ENCODE measurements at regions not wholly inside any gene's neighbourhood (a gene's known extent, or its start where the extent isn't known, plus 50 kb on each side); places are given as distances from the start of the nearest gene placed in this dataset.
"Not testable (repeated sequence)": the region's sequence is repeated elsewhere in the genome, so short reads cannot be mapped to it uniquely, and the experiment has no call there.

- DNase-seq = no peak
These were observed 1042.1 kb downstream of the TYW1 start for GRCh38 chr7:68038621-68039314.

DNA sequence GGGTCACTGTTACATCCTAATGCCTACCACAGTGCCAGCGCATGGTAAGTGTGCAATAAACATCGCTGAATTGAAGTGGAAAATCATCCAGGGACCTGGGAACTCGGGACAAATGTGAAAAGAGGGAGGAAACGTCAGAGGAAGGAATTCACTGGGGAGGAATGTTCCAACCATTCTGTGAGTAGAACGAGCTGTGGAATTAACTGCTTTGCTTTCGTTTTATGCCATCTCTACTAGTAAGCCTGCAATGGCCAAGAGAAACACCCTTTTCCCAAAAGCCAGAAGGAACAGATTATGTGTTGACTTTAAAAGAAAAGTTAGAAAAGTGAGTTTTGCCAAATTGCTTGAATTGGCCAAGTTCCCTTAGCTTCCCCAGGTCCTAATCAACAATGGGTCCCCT is 1044.9 kb downstream of the TYW1 start:
- no peak for DNase-seq

DNA sequence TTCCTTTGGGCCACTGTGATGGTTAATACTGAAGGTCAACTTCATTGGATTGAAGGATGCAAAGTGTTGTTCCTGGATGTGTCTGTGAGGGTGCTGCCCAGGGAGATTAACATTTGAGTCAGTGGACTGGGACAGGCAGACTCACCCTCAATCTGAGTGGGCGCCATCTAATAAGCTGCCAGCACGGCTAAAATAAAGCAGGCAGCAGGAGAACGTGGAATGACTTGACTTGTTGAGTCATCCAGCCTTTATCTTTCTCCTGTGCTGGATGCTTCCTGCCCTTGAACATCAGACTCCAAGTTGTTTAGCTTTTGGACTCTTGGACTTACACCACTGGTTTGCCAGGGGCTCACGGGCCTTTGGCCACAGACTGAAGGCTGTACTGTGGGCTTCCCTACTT is 1046.9 kb downstream of the TYW1 start:
- no peak for DNase-seq

- no peak for DNase-seq
These were observed 1054.0 kb downstream of the TYW1 start for GRCh38 chr7:68050627-68051026.

DNA sequence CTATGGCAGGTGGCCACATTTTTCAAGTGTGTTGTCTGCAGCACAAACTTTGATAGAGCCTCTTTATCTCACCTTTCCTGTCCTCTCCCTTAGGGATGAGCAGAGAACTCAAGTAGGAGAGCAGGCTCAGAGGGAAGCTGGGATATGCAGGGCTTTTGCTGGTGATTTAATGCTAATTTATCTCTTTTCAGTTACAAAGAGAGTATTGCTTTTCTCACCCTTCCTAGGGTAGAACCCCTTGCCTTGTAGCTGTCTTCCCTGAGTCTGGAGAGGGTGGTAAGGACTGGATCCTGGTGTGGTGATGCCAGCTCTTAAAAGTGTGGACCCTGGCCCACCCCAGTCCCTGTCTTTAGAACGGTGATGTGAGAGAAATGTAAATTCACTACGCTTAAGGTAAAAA is 1061.4 kb downstream of the TYW1 start:
- DNase-seq = no peak

- no peak for DNase-seq
These were observed 1066.5 kb downstream of the TYW1 start for GRCh38 chr7:68063171-68063570.

DNA sequence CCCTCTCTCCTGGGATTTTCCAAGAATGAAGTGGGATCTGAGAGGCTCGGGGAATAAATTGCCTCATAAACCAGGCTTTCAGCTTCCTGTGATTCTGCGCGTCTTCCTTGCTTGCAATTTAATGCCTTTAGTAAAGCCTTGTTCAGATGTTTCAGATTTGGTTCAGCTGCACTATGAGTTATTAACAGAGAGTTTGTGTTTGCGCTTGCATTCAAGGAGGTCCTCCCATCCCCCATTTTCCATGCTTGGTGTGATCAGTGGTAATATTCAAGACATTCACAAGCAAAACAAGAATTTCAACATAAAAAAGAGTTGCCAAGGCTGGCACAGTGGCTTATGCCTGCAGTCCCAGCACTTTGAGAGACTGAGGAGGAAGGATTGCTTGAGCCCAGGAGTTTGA is 1068.9 kb downstream of the TYW1 start:
- DNase-seq = no peak

DNA sequence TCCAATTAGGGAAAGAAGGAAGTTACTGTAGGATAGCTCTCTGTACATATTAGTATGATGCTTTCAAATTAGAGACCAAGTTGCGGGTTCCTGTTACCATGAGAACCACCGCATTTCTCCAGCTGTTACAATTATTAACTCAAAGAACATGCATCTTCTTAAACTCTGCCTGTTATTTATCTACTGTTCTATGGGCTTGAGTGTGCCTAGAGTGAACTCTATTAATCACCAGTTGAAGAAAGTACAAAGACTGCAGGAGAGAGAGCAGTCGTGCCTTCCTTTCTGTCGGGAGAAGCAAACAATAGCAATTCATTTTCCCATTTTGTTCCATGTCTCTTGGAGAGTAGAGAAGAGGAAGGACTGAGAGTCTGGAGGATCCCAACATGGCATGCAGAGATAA is 1071.2 kb downstream of the TYW1 start:
- no peak for DNase-seq

DNA sequence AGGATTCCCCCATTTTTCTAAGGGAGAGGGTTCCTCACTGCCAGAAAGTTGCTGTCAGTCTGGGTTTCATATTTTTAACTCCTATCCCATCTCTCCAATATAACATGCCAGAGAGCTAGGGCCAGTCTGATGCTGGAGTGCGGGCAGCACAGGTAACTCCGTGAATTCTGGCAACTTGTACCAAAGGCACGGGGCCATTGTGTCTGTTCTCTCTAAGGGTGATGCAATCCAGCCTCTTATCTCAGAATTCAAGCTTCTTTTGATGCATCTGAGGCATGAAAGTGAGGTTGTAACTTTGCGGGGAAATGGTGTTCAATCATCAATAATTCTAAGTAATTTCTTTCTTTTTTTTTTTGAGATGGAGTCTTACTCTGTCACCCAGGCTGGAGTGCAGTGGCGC is 1074.4 kb downstream of the TYW1 start:
- DNase-seq = no peak

DNA sequence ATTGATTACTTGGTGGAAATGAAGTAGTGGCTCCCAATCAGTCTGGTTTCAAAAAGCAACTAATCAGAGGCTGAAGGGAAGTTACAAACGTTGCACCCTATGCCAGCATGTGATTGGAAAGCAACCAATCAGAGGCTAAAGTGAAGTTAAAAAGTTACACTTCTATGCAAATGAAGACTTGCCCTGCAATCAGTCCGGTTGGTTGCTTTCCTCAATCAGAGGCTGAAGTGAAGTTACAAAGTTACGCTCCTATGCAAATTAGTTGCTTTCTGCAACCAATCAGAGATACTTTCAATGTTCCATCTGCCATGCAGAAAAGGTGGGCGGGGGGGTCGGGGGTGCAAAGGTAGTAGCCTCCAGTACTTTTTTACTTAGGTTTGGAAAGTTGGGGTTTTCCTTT is 1077.1 kb downstream of the TYW1 start:
- no peak for DNase-seq

DNA sequence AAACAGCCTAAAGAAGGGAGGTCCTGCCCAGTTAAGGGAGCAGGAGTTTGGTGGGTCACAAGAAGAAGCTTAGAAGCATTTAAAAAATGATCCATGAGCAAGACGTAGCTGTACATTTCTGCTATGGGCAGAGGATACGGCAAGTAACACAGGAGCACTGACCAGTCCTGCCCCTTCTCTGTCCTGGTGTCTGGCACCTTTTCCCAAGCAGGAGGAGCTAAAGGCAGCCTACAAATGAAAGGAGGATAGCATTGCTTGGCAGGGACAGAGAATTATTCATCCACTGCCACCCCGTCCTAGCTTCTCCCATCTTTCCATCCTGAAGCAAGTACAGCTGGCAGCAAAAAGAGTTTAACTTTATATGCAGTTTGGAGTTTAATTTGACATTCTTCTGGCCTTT is 1077.6 kb downstream of the TYW1 start:
- no peak for DNase-seq

DNA sequence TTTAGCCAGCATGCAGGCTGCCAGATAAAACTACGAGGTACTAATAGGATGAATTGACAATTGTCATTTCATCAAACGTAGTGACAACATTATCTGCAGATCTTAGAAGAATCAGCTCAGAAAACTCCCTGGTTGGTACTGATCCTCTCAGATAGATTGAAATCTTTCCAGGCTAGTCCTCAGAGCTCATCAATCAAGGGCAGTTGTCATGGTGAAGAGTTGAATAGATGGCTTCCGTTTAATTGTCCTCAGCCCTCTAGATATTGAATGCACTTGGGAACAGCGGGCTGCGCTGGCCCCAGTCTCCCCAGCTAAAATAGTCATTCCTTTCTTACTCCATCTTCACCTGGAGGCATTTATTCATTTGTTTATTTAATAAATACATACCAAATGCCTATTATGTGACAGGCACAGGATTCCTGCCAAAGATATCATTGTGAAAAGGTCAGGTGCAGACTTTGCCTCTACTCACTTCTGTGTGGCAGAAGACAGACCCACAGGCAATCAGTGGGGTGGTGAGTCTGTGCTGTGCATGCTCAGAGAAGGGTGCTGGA is 1081.6 kb downstream of the TYW1 start:
- peak; percentile 44 for DNase-seq

GRCh38 chr7:68082066-68082960 is 1085.7 kb downstream of the TYW1 start:
- not testable (repeated sequence) for DNase-seq

GRCh38 chr7:68082961-68083657 is 1086.5 kb downstream of the TYW1 start:
- not testable (repeated sequence) for DNase-seq

DNA sequence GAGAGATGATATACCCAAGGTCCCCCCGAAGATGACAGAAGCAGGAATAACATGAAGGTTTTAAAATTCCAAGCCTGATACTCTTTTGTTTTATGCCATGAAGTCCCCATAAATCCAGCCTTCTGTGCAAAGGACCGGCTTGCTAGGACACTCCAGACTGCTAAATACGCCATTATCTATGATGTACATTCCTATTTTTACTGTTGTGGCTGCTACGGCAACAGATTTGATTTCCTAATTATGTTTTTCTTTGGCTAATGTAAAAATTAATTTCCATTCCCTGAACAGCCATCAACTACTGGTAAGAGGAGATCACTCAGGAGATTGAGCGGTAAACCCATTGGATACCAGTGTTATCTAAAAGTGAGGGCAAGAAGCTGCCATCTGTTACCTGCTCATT is 1090.8 kb downstream of the TYW1 start:
- DNase-seq = no peak

- DNase-seq = no peak
These were observed 1092.2 kb downstream of the TYW1 start for GRCh38 chr7:68088879-68089278.

DNA sequence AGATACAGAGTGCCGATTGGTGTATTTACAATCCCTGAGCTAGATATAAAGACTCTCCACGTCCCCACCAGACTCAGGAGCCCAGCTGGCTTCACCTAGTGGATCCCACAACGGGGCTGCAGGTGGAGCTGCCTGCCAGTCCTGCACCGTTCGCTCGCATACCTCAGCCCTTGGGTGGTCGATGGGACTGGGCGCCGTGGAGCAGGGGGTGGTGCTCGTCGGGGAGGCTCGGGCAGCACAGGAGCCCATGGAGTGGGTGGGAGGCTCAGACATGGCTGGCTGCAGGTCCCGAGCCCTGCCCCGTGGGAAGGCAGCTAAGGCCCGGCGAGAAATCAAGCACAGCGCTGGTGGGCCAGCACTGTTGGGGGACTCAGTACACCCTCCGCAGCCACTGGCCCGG is 1093.6 kb downstream of the TYW1 start:
- not testable (repeated sequence) for DNase-seq

DNA sequence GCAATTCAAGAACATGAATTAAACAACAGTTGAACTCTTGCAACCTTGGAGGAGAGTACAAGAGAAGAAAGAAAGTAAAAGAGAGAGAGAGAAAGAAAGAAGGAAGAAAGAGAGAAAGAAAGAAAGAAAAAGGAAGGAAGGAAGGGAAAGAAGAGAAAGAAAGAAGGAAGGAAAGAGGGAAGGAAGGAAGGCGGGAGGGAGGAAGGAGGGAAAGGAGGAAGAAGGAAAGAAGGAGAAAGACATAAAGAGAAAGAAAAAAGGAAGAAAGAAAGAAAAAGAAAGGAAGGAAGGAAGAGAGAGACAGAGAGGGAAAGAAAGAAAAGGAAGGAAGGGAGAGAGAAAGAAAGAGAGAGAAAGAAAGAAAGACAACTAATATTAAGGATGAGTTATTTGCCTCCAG is 1106.7 kb downstream of the TYW1 start:
- no peak for DNase-seq

DNA sequence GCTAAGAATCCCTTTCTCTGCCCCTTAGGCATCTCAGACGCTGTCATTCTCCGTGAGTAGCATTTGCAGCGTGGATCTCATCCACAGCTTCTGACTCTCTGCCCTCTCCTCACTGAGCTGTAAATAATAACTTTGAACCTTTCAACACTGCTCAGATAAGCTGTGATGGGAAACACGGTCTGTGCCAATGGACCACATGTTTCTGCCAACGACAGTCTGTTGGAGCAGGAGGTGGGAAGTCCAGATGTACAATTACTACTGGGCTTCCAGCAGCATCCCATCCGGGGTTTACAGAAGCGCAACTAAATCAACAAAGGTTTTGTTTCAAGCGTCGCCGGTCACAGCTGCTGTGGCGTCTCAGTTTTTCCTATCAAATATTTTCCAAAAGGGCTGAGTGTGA is 1110.6 kb downstream of the TYW1 start:
- DNase-seq = peak; percentile 46

DNA sequence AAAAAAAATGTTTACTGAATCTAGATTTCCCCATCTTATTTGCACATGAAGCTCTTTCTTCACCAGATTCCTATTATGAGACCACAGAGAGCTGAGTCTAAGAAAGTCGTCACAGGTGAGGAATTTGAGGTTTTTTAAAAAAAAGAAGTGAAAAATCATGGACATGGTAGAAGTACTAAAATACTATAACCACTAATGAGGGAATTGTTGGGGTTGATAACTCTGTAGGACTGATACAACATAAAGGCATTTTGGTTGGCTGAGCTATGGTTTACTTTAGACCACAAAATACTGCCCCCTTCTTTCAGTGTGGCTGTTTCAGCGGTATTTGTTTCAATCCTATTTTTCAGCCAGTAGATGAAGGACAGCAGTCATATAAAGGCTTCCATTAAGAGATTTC is 1111.3 kb downstream of the TYW1 start:
- no peak for DNase-seq

GRCh38 chr7:68109299-68109698 is 1112.7 kb downstream of the TYW1 start:
- no peak for DNase-seq

- DNase-seq = no peak
These were observed 1122.8 kb downstream of the TYW1 start for GRCh38 chr7:68119411-68119810.

GRCh38 chr7:68121056-68121455 is 1124.4 kb downstream of the TYW1 start:
- DNase-seq = no peak

DNA sequence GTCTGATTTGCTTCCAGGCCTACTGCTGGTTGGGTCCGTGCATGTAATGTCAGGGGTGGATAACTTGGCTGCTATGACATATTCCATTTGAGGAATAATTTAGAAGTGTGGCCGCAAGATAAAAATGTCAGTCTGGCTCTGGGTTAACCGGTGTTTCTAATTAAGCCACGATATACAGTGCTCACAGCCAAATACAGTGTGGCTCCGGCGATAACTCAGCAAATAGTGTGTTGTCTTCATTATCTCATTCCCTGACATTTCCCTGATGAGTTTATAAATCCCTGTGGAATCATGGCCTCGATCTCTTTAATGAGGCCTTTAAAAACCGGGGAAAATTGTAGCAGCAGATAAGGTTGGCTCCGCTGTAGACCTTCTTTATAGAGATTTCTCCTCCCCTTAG is 1125.0 kb downstream of the TYW1 start:
- no peak for DNase-seq

Data from NCI-H345 (cell line).